HCT116 (cell line): ENCODE measurements at regions not wholly inside any gene's neighbourhood (a gene's known extent, or its start where the extent isn't known, plus 50 kb on each side); places are given as distances from the start of the nearest gene placed in this dataset.

ENCODE experiments used
- ATAC-seq: fragments of 200-7000 bp; cut with Tn5 transposase; 2 replicates; pipeline ENCODE4 v1.9.1; 2020; ENCODE audit warnings: mild to moderate bottlenecking, moderate library complexity
- BruUV-seq: library from RNA; stranded (reverse); fragments of 400-500 nt; replicated peaks from 2 replicates; lab custom pipeline; 2021; lab: Mats Ljungman, UMichigan
- CTCF ChIA-PET: fragments of 300-600 bp; sonication (Branson Sonifier 250); formaldehyde crosslinking; loops from one replicate; lab custom pipeline; 2021; ENCODE audit warnings: antibody characterized with exemption; lab: Charles Lee
- POLR2A ChIA-PET: fragments of 300-600, 350-600 bp; sonication (Branson Sonifier 250); formaldehyde crosslinking; loops from one replicate; lab custom pipeline; 2021; ENCODE audit warnings: antibody characterized with exemption; lab: Charles Lee
- RAD21 ChIA-PET, 2 experiments: fragments of 300-600 bp; sonication (Branson Sonifier 250); formaldehyde crosslinking; loops; one replicate each; lab custom pipeline; 2023; ENCODE audit warnings: low total read pairs in 2 of 2; ENCODE audit not compliant: uncharacterized antibody in 2 of 2, unreplicated experiment in 2 of 2, low non-redundant PET in 1 of 2; lab: Charles Lee
- DNase-seq: peaks from one replicate; pipeline ENCODE4 v3.0.0-alpha.2; 2010; ENCODE audit warnings: low read depth, low spot score
- H2AFZ ChIP-seq: fragments of 200-600 bp; shearing (Covaris generic), sonication (generic); 2 replicates; pipeline ENCODE4 v1.6.1; 2017; ENCODE audit warnings: low read depth, mixed run types, mixed read lengths, antibody characterized with exemption, low read length; ENCODE audit not compliant: poor library complexity, severe bottlenecking
- H3K27ac ChIP-seq: 2 replicates; pipeline ENCODE4 v1.5.1; 2012; ENCODE audit warnings: low read depth, low read length
- H3K27me3 ChIP-seq: fragments of 200-600 bp; sonication (generic); 2 replicates; pipeline ENCODE4 v1.6.1; 2016; ENCODE audit warnings: mixed run types, low read length, mixed read lengths; ENCODE audit not compliant: insufficient read depth
- H3K36me3 ChIP-seq, 2 experiments: fragments of 200-500 bp in 1 of 2; fragments of 200-600 bp in 1 of 2; sonication (Bioruptor generic) in 1 of 2; sonication (generic) in 1 of 2; 2 replicates each; pipeline versions ENCODE4 v1.5.1 to v1.6.1; 2014 to 2016; ENCODE audit warnings: low read length in 2 of 2, inconsistent platforms in 1 of 2, mixed read lengths in 1 of 2, mixed run types in 1 of 2; ENCODE audit not compliant: insufficient read depth in 2 of 2, control insufficient read depth in 1 of 2
- H3K4me1 ChIP-seq, 2 experiments: fragments of 200-600 bp in 1 of 2; sonication (generic) in 1 of 2; 2 replicates each; pipeline versions ENCODE4 v1.5.1 to v1.6.1; 2012 to 2017; ENCODE audit warnings: low read length in 2 of 2, inconsistent platforms in 1 of 2, mild to moderate bottlenecking in 1 of 2, mixed read lengths in 1 of 2, mixed run types in 1 of 2, moderate library complexity in 1 of 2; ENCODE audit not compliant: insufficient read depth in 2 of 2, control insufficient read depth in 1 of 2
- H3K4me2 ChIP-seq: fragments of 200-600 bp; sonication (generic); 2 replicates; pipeline ENCODE4 v1.6.1; 2017; ENCODE audit warnings: mixed run types, low read length, mixed read lengths
- H3K4me3 ChIP-seq, 2 experiments: fragments of 200-600 bp in 1 of 2; sonication (generic) in 1 of 2; replicated peaks in 1 of 2; 2 replicates each; pipeline ENCODE4 v1.5.1; 2011 to 2016; ENCODE audit warnings: low read length in 2 of 2, control low read depth in 1 of 2, low read depth in 1 of 2, mild to moderate bottlenecking in 1 of 2, mixed read lengths in 1 of 2, mixed run types in 1 of 2
- H3K79me2 ChIP-seq: fragments of 200-600 bp; sonication (generic); 2 replicates; pipeline ENCODE4 v1.6.1; 2017; ENCODE audit warnings: mild to moderate bottlenecking, mixed run types, low read length, moderate library complexity, mixed read lengths; ENCODE audit not compliant: insufficient read depth
- H3K9ac ChIP-seq: fragments of 200-600 bp; sonication (generic); 2 replicates; pipeline ENCODE4 v1.6.1; 2016; ENCODE audit warnings: low read length, mixed read lengths
- H3K9me2 ChIP-seq: fragments of 200-600 bp; sonication (generic), shearing (Covaris generic); 2 replicates; pipeline ENCODE4 v1.6.1; 2017; ENCODE audit warnings: mixed run types, mild to moderate bottlenecking, moderate library complexity; ENCODE audit not compliant: insufficient read depth
- H3K9me3 ChIP-seq, 2 experiments: fragments of 200-500 bp in 1 of 2; fragments of 200-600 bp in 1 of 2; sonication (Bioruptor generic) in 1 of 2; sonication (generic) in 1 of 2; 2 replicates each; pipeline ENCODE4 v1.6.1; 2014 to 2017; ENCODE audit warnings: low read length in 2 of 2, mixed read lengths in 2 of 2, inconsistent platforms in 1 of 2, low read depth in 1 of 2, mild to moderate bottlenecking in 1 of 2, mixed run types in 1 of 2, moderate library complexity in 1 of 2; ENCODE audit not compliant: control insufficient read depth in 1 of 2, insufficient read depth in 1 of 2
- H4K20me1 ChIP-seq: fragments of 200-600 bp; sonication (generic), shearing (Covaris generic); 2 replicates; pipeline ENCODE4 v1.6.1; 2017; ENCODE audit warnings: mixed run types, mild to moderate bottlenecking, moderate library complexity; ENCODE audit not compliant: insufficient read depth
- ATF3 ChIP-seq: IDR thresholded peaks from 2 replicates; pipeline ENCODE4 v1.6.1; 2012
- CBX3 ChIP-seq: IDR thresholded peaks from 2 replicates; pipeline ENCODE4 v1.6.1; 2012; ENCODE audit warnings: low read depth
- CTCF ChIP-seq, 3 experiments: fragments of 200-600 bp in 1 of 3; sonication (generic) in 1 of 3; IDR thresholded peaks in 2 of 3; conservative IDR thresholded peaks in 1 of 3; 2 replicates each; pipeline ENCODE4 v1.5.1; 2012 to 2017; ENCODE audit warnings: low read depth in 2 of 3, low read length in 2 of 3, antibody characterized with exemption in 1 of 3, borderline replicate concordance in 1 of 3, control low read depth in 1 of 3, mild to moderate bottlenecking in 1 of 3, mixed read lengths in 1 of 3, mixed run types in 1 of 3, moderate library complexity in 1 of 3; ENCODE audit not compliant: insufficient read depth in 1 of 3
- EGR1 ChIP-seq: IDR thresholded peaks from 2 replicates; pipeline ENCODE4 v1.6.1; 2012; ENCODE audit warnings: low read depth
- ELF1 ChIP-seq: IDR thresholded peaks from 2 replicates; pipeline ENCODE4 v1.6.1; 2012; ENCODE audit warnings: low read depth, borderline replicate concordance
- EZH2phosphoT487 ChIP-seq: fragments of 200-600 bp; IDR thresholded peaks from 2 replicates; pipeline ENCODE4 v1.6.1; 2018; ENCODE audit warnings: antibody characterized with exemption, borderline replicate concordance
- FOSL1 ChIP-seq: IDR thresholded peaks from 2 replicates; pipeline ENCODE4 v1.6.1; 2012; ENCODE audit warnings: low read depth
- JUND ChIP-seq: IDR thresholded peaks from 2 replicates; pipeline ENCODE4 v1.6.1; 2012
- POLR2A ChIP-seq: IDR thresholded peaks from 2 replicates; pipeline ENCODE4 v1.7.0; 2011; ENCODE audit warnings: borderline replicate concordance; ENCODE audit not compliant: insufficient read depth, insufficient read length; ENCODE audit errors: extremely low read depth
- POLR2AphosphoS5 ChIP-seq: IDR thresholded peaks from 2 replicates; pipeline ENCODE4 v1.6.1; 2011; ENCODE audit warnings: mild to moderate bottlenecking, low read depth, low read length, moderate library complexity
- RAD21 ChIP-seq: IDR thresholded peaks from 2 replicates; pipeline ENCODE4 v1.6.1; 2012; ENCODE audit warnings: low read depth, mild to moderate bottlenecking
- SIN3A ChIP-seq: IDR thresholded peaks from 2 replicates; pipeline ENCODE4 v1.6.1; 2012; ENCODE audit warnings: low read depth
- SRF ChIP-seq: IDR thresholded peaks from 2 replicates; pipeline ENCODE4 v1.6.1; 2012; ENCODE audit warnings: low read depth
- TCF7L2 ChIP-seq: IDR thresholded peaks from 2 replicates; pipeline ENCODE4 v1.7.0; 2011; ENCODE audit warnings: borderline replicate concordance, inconsistent platforms; ENCODE audit not compliant: insufficient read depth, insufficient read length; ENCODE audit errors: extremely low read depth
- YY1 ChIP-seq: IDR thresholded peaks from 2 replicates; pipeline ENCODE4 v1.6.1; 2011; ENCODE audit warnings: low read length, low read depth, moderate library complexity, mild to moderate bottlenecking; ENCODE audit not compliant: insufficient replicate concordance; ENCODE audit errors: extremely low read depth
- ZFX ChIP-seq: fragments of 450-650 bp; IDR thresholded peaks from 2 replicates; pipeline ENCODE4 v1.6.1; 2017
- ZNF274 ChIP-seq: fragments of 200-500 bp; sonication (Bioruptor generic); IDR thresholded peaks from 2 replicates; pipeline ENCODE4 v1.6.1; 2014; ENCODE audit warnings: mild to moderate bottlenecking, low read depth, low read length, inconsistent platforms
- intact Hi-C: fragments of 100-400 bp; cut with micrococcal nuclease; formaldehyde crosslinking; loops from 2 replicates; pipeline ENCODE4 v1.10.0; 2022
- TF ChIP-seq, protein P1 (sequence below): IDR thresholded peaks from 2 replicates; pipeline ENCODE4 v1.6.1; 2012; ENCODE audit warnings: low read depth
- TF ChIP-seq, protein P2 (sequence below): IDR thresholded peaks from 2 replicates; pipeline ENCODE4 v1.6.1; 2012

DNA sequence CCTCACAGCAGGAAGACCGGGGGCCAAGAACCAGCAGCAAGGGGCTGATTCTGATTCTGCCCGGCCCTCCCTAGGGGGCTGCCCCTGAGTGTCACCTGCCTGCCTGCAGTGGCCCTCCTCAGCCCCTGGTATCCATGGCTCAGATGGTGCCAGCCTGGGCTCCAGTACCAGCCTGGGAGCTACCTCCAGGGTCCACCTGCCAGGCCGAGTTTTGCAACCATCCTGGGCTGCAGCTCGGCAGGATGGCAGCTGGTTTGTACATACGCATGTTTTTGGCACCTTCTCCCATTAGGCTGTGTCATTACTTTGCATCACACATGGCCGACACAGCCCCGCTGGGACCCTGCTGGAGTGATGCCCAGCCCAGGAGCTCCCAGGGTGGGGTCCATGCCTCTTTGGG is 93.3 kb upstream of the WNT4 start:
- TF ChIP-seq POLR2AphosphoS5 (no peak), EGR1 (no peak), ZNF274 (no peak), CTCF (IDR thresholded peaks at IDR 0.05 in 2 of 3, conservative IDR thresholded peaks at IDR 0.05 in 1 of 3; ENCODE audit: borderline replicate concordance in 1 of 3, insufficient read depth in 1 of 3, low read depth in 2 of 3, low read length in 2 of 3) (no peak), SIN3A (no peak), CBX3 (no peak), SRF (no peak), RAD21 (no peak), YY1 (no peak), ZFX (no peak), POLR2A (no peak), ATF3 (no peak), ELF1 (no peak), EZH2phosphoT487 (no peak), JUND (no peak), TCF7L2 (no peak), FOSL1 (no peak)
- TF ChIP-seq, protein P1, sequence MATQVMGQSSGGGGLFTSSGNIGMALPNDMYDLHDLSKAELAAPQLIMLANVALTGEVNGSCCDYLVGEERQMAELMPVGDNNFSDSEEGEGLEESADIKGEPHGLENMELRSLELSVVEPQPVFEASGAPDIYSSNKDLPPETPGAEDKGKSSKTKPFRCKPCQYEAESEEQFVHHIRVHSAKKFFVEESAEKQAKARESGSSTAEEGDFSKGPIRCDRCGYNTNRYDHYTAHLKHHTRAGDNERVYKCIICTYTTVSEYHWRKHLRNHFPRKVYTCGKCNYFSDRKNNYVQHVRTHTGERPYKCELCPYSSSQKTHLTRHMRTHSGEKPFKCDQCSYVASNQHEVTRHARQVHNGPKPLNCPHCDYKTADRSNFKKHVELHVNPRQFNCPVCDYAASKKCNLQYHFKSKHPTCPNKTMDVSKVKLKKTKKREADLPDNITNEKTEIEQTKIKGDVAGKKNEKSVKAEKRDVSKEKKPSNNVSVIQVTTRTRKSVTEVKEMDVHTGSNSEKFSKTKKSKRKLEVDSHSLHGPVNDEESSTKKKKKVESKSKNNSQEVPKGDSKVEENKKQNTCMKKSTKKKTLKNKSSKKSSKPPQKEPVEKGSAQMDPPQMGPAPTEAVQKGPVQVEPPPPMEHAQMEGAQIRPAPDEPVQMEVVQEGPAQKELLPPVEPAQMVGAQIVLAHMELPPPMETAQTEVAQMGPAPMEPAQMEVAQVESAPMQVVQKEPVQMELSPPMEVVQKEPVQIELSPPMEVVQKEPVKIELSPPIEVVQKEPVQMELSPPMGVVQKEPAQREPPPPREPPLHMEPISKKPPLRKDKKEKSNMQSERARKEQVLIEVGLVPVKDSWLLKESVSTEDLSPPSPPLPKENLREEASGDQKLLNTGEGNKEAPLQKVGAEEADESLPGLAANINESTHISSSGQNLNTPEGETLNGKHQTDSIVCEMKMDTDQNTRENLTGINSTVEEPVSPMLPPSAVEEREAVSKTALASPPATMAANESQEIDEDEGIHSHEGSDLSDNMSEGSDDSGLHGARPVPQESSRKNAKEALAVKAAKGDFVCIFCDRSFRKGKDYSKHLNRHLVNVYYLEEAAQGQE = no peak
- TF ChIP-seq, protein P2, sequence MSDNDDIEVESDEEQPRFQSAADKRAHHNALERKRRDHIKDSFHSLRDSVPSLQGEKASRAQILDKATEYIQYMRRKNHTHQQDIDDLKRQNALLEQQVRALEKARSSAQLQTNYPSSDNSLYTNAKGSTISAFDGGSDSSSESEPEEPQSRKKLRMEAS = no peak
- Histone ChIP-seq H2AFZ (no peak overlapping the region), H3K9me2 (no peaks in the 10 kb centered on the region), H4K20me1 (no peaks in the 10 kb centered on the region), H3K4me1 (no peaks in the 10 kb centered on the region), H3K4me2 (no peak overlapping the region), H3K79me2 (no peaks in the 10 kb centered on the region), H3K27ac (no peak overlapping the region), H3K36me3 (no peaks in the 10 kb centered on the region), H3K27me3 (0 out of 2 replicates have a peak, but pooled peaks cover 2% of the 10 kb centered on the region), H3K4me3 (no peak overlapping the region), H3K9me3 (no peaks in the 10 kb centered on the region), H3K9ac (no peak overlapping the region)
- intact Hi-C loops = no loop called here
- DNase-seq (no peak), ATAC-seq (no peak)
- RAD21 ChIA-PET = no interaction called here
- POLR2A ChIA-PET = no interaction called here
- CTCF ChIA-PET = no interaction called here
- BruUV-seq = no TSS peak
